Cardiac muscle cell (in vitro differentiated cells and primary cell): ENCODE measurements at regions not wholly inside any gene's neighbourhood (a gene's known extent, or its start where the extent isn't known, plus 50 kb on each side); places are given as distances from the start of the nearest gene placed in this dataset.

ENCODE experiments used
- DNase-seq, 2 donors: peaks; one replicate each; pipeline versions ENCODE4 v3.0.0 to v3.0.0-alpha.2; 2010 to 2017; ENCODE audit warnings: low read depth in 1 of 2, low spot score in 1 of 2
- H3K27ac ChIP-seq: fragments of 200-600 bp; sonication (generic); 2 replicates; pipeline ENCODE4 v1.5.1; 2016
- H3K27me3 ChIP-seq: fragments of 200-600 bp; sonication (generic); 2 replicates; pipeline ENCODE4 v1.6.0; 2016; ENCODE audit warnings: control low read depth
- H3K36me3 ChIP-seq: fragments of 200-600 bp; sonication (generic); 2 replicates; pipeline ENCODE4 v1.5.1; 2016; ENCODE audit warnings: control low read depth
- H3K4me1 ChIP-seq: fragments of 200-600 bp; sonication (generic); 2 replicates; pipeline ENCODE4 v1.8.1; 2017; ENCODE audit warnings: low read depth, mild to moderate bottlenecking, mixed run types
- H3K4me3 ChIP-seq: fragments of 200-600 bp; sonication (generic); 2 replicates; pipeline ENCODE4 v1.5.1; 2016; ENCODE audit warnings: mild to moderate bottlenecking
- H3K9me3 ChIP-seq: fragments of 200-600 bp; sonication (generic); 2 replicates; pipeline ENCODE4 v1.5.1; 2017; ENCODE audit warnings: low read depth, mild to moderate bottlenecking, control low read depth
- TF ChIP-seq, protein P1 (sequence below): IDR thresholded peaks from 2 replicates; pipeline ENCODE4 v1.5.1; 2012; ENCODE audit warnings: low read depth, mild to moderate bottlenecking, low read length

- no peak for DNase-seq
- TF ChIP-seq, protein P1, sequence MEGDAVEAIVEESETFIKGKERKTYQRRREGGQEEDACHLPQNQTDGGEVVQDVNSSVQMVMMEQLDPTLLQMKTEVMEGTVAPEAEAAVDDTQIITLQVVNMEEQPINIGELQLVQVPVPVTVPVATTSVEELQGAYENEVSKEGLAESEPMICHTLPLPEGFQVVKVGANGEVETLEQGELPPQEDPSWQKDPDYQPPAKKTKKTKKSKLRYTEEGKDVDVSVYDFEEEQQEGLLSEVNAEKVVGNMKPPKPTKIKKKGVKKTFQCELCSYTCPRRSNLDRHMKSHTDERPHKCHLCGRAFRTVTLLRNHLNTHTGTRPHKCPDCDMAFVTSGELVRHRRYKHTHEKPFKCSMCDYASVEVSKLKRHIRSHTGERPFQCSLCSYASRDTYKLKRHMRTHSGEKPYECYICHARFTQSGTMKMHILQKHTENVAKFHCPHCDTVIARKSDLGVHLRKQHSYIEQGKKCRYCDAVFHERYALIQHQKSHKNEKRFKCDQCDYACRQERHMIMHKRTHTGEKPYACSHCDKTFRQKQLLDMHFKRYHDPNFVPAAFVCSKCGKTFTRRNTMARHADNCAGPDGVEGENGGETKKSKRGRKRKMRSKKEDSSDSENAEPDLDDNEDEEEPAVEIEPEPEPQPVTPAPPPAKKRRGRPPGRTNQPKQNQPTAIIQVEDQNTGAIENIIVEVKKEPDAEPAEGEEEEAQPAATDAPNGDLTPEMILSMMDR, result no peak
- Histone ChIP-seq H3K27ac (no peak overlapping the region), H3K27me3 (no peaks in the 10 kb centered on the region), H3K9me3 (no peaks in the 10 kb centered on the region), H3K4me3 (no peak overlapping the region), H3K4me1 (no peaks in the 10 kb centered on the region), H3K36me3 (no peaks in the 10 kb centered on the region)
Measured at GRCh38 chr5:155619688-155620087, 606.1 kb downstream of the KIF4B start.

- DNase-seq, result no peak
- H3K4me3 ChIP-seq, result no peak overlapping the region
- no peak overlapping the region for H3K27ac ChIP-seq
- no peaks in the 10 kb centered on the region for H3K4me1 ChIP-seq
- no peaks in the 10 kb centered on the region for H3K27me3 ChIP-seq
- H3K9me3 ChIP-seq, result no peaks in the 10 kb centered on the region
- no peaks in the 10 kb centered on the region for H3K36me3 ChIP-seq
- TF ChIP-seq, protein P1, result no peak
Measured at GRCh38 chr5:155620821-155621410, 607.4 kb downstream of the KIF4B start.

GRCh38 chr5:155624597-155625241 is 611.2 kb downstream of the KIF4B start:
- no peaks in the 10 kb centered on the region for H3K27me3 ChIP-seq
- no peaks in the 10 kb centered on the region for H3K4me1 ChIP-seq
- no peak for DNase-seq
- H3K9me3 ChIP-seq, result no peaks in the 10 kb centered on the region
- H3K36me3 ChIP-seq, result no peaks in the 10 kb centered on the region
- no peak overlapping the region for H3K27ac ChIP-seq
- TF ChIP-seq, protein P1, result no peak
- no peak overlapping the region for H3K4me3 ChIP-seq

GRCh38 chr5:155625315-155625714 is 611.8 kb downstream of the KIF4B start:
- no peak overlapping the region for H3K27ac ChIP-seq
- H3K4me1 ChIP-seq, result no peaks in the 10 kb centered on the region
- no peaks in the 10 kb centered on the region for H3K9me3 ChIP-seq
- no peak overlapping the region for H3K4me3 ChIP-seq
- DNase-seq, result no peak
- no peaks in the 10 kb centered on the region for H3K27me3 ChIP-seq
- TF ChIP-seq, protein P1, result no peak
- no peaks in the 10 kb centered on the region for H3K36me3 ChIP-seq

DNA sequence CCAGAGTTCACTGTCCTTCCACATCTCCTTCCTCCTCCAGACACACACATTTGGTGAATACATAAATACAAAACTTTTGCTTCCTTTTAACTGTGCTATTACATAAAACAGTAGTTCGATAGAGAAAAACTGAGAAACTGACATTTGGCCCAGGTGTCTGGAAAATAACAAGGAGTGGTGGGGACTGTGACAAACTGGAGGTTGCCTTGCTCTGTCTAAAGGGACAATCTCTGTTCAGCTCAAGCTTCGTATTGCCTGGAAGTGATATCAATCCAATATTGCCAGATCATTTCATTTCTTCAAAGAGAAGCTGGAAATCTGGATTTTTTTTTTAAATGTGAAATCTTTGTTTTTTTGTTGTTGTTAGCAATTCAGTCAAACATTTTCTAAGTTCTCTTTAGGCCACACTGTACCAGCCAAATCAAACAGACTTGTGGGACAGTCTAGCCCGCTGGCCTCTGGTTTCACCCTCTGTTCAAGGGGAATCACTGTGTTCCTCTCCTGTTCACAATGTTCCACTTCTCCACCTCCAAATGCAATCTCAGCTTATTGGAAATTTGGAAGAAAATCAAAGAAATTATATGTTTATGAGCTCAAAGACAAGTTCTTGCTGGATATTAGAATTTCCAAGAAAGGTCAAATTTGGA is 612.5 kb downstream of the KIF4B start:
- H3K36me3 ChIP-seq, result no peaks in the 10 kb centered on the region
- H3K4me1 ChIP-seq, result no peaks in the 10 kb centered on the region
- TF ChIP-seq, protein P1, result no peak
- no peaks in the 10 kb centered on the region for H3K27me3 ChIP-seq
- H3K4me3 ChIP-seq, result no peak overlapping the region
- no peaks in the 10 kb centered on the region for H3K9me3 ChIP-seq
- DNase-seq, result no peak
- H3K27ac ChIP-seq, result no peak overlapping the region
